Neuronal stem cell (in vitro differentiated cells): ENCODE measurements at regions not wholly inside any gene's neighbourhood (a gene's known extent, or its start where the extent isn't known, plus 50 kb on each side); places are given as distances from the start of the nearest gene placed in this dataset.

ENCODE experiments used
- DNase-seq: peaks from one replicate; pipeline ENCODE4 v3.0.0-alpha.2; 2013; ENCODE audit warnings: low spot score
- H2AFZ ChIP-seq: one replicate; pipeline ENCODE4 v1.6.1; 2013; ENCODE audit warnings: mild to moderate bottlenecking, low read length, inconsistent platforms
- H2AK5ac ChIP-seq: 2 replicates; pipeline ENCODE4 v1.6.1; 2013; ENCODE audit warnings: low read depth, mild to moderate bottlenecking, inconsistent platforms, low read length, moderate library complexity, mixed read lengths
- H2BK120ac ChIP-seq: 2 replicates; pipeline ENCODE4 v1.6.1; 2013; ENCODE audit warnings: low read depth, mild to moderate bottlenecking, inconsistent platforms, low read length, moderate library complexity, mixed read lengths
- H2BK12ac ChIP-seq: one replicate; pipeline ENCODE4 v1.6.1; 2013; ENCODE audit warnings: low read length, inconsistent platforms
- H2BK15ac ChIP-seq: 2 replicates; pipeline ENCODE4 v1.6.1; 2013; ENCODE audit warnings: mild to moderate bottlenecking, low read length, inconsistent platforms, mixed read lengths
- H2BK5ac ChIP-seq: one replicate; pipeline ENCODE4 v1.6.1; 2013; ENCODE audit warnings: inconsistent platforms, mild to moderate bottlenecking, low read length, moderate library complexity
- H3K14ac ChIP-seq: one replicate; pipeline ENCODE4 v1.6.1; 2013; ENCODE audit warnings: low read length, inconsistent platforms
- H3K18ac ChIP-seq: 2 replicates; pipeline ENCODE4 v1.6.1; 2013; ENCODE audit warnings: low read length, inconsistent platforms
- H3K23ac ChIP-seq: 2 replicates; pipeline ENCODE4 v1.6.1; 2013; ENCODE audit warnings: low read depth, mild to moderate bottlenecking, mixed read lengths, low read length, inconsistent platforms; ENCODE audit not compliant: poor library complexity
- H3K27ac ChIP-seq: replicated peaks from 3 replicates; pipeline ENCODE4 v1.5.1; 2013; ENCODE audit warnings: low read length, inconsistent platforms
- H3K27me3 ChIP-seq, 3 experiments: 2 replicates each; pipeline ENCODE4 v1.6.1; 2013; ENCODE audit warnings: low read length in 3 of 3, mild to moderate bottlenecking in 2 of 3, inconsistent platforms in 1 of 3, low read depth in 1 of 3, mixed read lengths in 1 of 3, moderate library complexity in 1 of 3; ENCODE audit not compliant: control insufficient read depth in 3 of 3, insufficient read depth in 3 of 3
- H3K36me3 ChIP-seq, 2 donors: replicated peaks in 1 of 2; 2 replicates each; pipeline ENCODE4 v1.6.1; 2013; ENCODE audit warnings: low read length in 2 of 2; ENCODE audit not compliant: control insufficient read depth in 2 of 2, insufficient read depth in 2 of 2
- H3K4ac ChIP-seq: 2 replicates; pipeline ENCODE4 v1.6.1; 2013; ENCODE audit warnings: inconsistent platforms, mild to moderate bottlenecking, low read length, moderate library complexity
- H3K4me1 ChIP-seq, 2 donors: 1 replicate in 1 of 2; 2 replicates in 1 of 2; pipeline ENCODE4 v1.6.1; 2013; ENCODE audit warnings: low read length in 2 of 2, low read depth in 1 of 2; ENCODE audit not compliant: control insufficient read depth in 2 of 2, insufficient read depth in 1 of 2
- H3K4me2 ChIP-seq: one replicate; pipeline ENCODE4 v1.6.1; 2013; ENCODE audit warnings: mild to moderate bottlenecking, low read length, inconsistent platforms; ENCODE audit not compliant: insufficient read depth, poor library complexity, severe bottlenecking
- H3K4me3 ChIP-seq, 2 donors: 2 replicates each; pipeline ENCODE4 v1.5.1; 2013; ENCODE audit warnings: low read length in 2 of 2, mild to moderate bottlenecking in 2 of 2, inconsistent platforms in 1 of 2, moderate library complexity in 1 of 2
- H3K79me1 ChIP-seq: one replicate; pipeline ENCODE4 v1.6.1; 2013; ENCODE audit warnings: low read depth, mild to moderate bottlenecking, inconsistent platforms, low read length, moderate library complexity
- H3K9ac ChIP-seq: one replicate; pipeline ENCODE4 v1.6.1; 2013; ENCODE audit warnings: mild to moderate bottlenecking, low read depth, low read length, inconsistent platforms; ENCODE audit not compliant: poor library complexity
- H3K9me3 ChIP-seq, 2 donors: replicated peaks in 1 of 2; 2 replicates each; pipeline versions ENCODE3 to v1.6.1; 2013; ENCODE audit warnings: low read length in 2 of 2, mild to moderate bottlenecking in 2 of 2, inconsistent platforms in 1 of 2, low read depth in 1 of 2, mixed read lengths in 1 of 2, moderate library complexity in 1 of 2; ENCODE audit not compliant: control insufficient read depth in 2 of 2, insufficient read depth in 1 of 2
- H4K8ac ChIP-seq: one replicate; pipeline ENCODE4 v1.6.1; 2013; ENCODE audit warnings: low read depth, mild to moderate bottlenecking, inconsistent platforms, low read length, moderate library complexity
- H4K91ac ChIP-seq: one replicate; pipeline ENCODE4 v1.6.1; 2013; ENCODE audit warnings: low read length, low read depth, mild to moderate bottlenecking, inconsistent platforms; ENCODE audit not compliant: poor library complexity
- WGBS, 2 donors: extraction: QIAGEN DNeasy Blood & Tissue Kit; methylation state at CpG; one replicate each; pipeline ENCODE4 v1.1.7; 2013; ENCODE audit warnings: missing lambda C conversion rate in 2 of 2, mixed read lengths in 1 of 2; ENCODE audit not compliant: insufficient read length in 2 of 2, insufficient replicate concordance in 1 of 2; ENCODE audit errors: extremely low coverage in 2 of 2; 5-methylcytosine and 5-hydroxymethylcytosine counted together

- no peak overlapping the region for H3K9ac ChIP-seq
- no peak overlapping the region for H2BK120ac ChIP-seq
- no peak overlapping the region for H4K91ac ChIP-seq
- H3K14ac ChIP-seq: no peak overlapping the region
- H2BK12ac ChIP-seq: no peak overlapping the region
- no peak overlapping the region for H2AK5ac ChIP-seq
- H4K8ac ChIP-seq: no peak overlapping the region
- H2AFZ ChIP-seq: no peak overlapping the region
- H2BK15ac ChIP-seq: no peak overlapping the region
- H3K4me3 ChIP-seq: no peak overlapping the region
- H3K79me1 ChIP-seq: no peaks in the 10 kb centered on the region
- H3K27me3 ChIP-seq: no peaks in the 10 kb centered on the region
- H3K27ac ChIP-seq: no peak overlapping the region
- H3K9me3 ChIP-seq: no peaks in the 10 kb centered on the region
- H3K4me1 ChIP-seq: no peaks in the 10 kb centered on the region
- H3K23ac ChIP-seq: no peak overlapping the region
- H3K18ac ChIP-seq: no peak overlapping the region
- H3K4ac ChIP-seq: no peak overlapping the region
- no peak for DNase-seq
- no peak overlapping the region for H3K4me2 ChIP-seq
- H3K36me3 ChIP-seq: no peaks in the 10 kb centered on the region
- no peak overlapping the region for H2BK5ac ChIP-seq
These were observed 459.4 kb downstream of the NUF2 start for GRCh38 chr1:163781146-163781545.

GRCh38 chr1:163785868-163786405 lies 464.2 kb downstream of the NUF2 start:
- Histone ChIP-seq H3K27ac (no peak overlapping the region), H2AK5ac (no peak overlapping the region), H2BK120ac (no peak overlapping the region)

GRCh38 chr1:163789911-163790310 lies 468.2 kb downstream of the NUF2 start:
- no peak overlapping the region for H3K4me2 ChIP-seq
- no peak overlapping the region for H3K9ac ChIP-seq
- H3K79me1 ChIP-seq: no peaks in the 10 kb centered on the region
- DNase-seq: no peak
- no peak overlapping the region for H2BK120ac ChIP-seq
- no peak overlapping the region for H4K91ac ChIP-seq
- no peaks in the 10 kb centered on the region for H3K4me1 ChIP-seq
- no peak overlapping the region for H4K8ac ChIP-seq
- H3K4ac ChIP-seq: no peak overlapping the region
- no peak overlapping the region for H3K4me3 ChIP-seq
- no peak overlapping the region for H2BK12ac ChIP-seq
- no peak overlapping the region for H3K27ac ChIP-seq
- no peak overlapping the region for H2BK5ac ChIP-seq
- H3K23ac ChIP-seq: no peak overlapping the region
- no CpG with 5 or more reads among the region's 4 CpGs for WGBS, 2 donors
- no peak overlapping the region for H2AK5ac ChIP-seq
- H3K27me3 ChIP-seq: no peaks in the 10 kb centered on the region
- no peaks in the 10 kb centered on the region for H3K9me3 ChIP-seq
- H3K36me3 ChIP-seq: no peaks in the 10 kb centered on the region
- no peak overlapping the region for H3K14ac ChIP-seq
- no peak overlapping the region for H2BK15ac ChIP-seq
- no peak overlapping the region for H3K18ac ChIP-seq
- H2AFZ ChIP-seq: no peak overlapping the region

More at GRCh38 chr1:163785868-163786405, 464.2 kb downstream of the NUF2 start:
- DNase-seq: no peak
- Histone ChIP-seq H2AFZ (no peak overlapping the region), H2BK12ac (no peak overlapping the region), H3K18ac (no peak overlapping the region), H4K8ac (no peak overlapping the region), H4K91ac (no peak overlapping the region), H3K4me3 (no peak overlapping the region), H3K27me3 (no peaks in the 10 kb centered on the region), H3K9ac (no peak overlapping the region), H3K9me3 (no peaks in the 10 kb centered on the region), H2BK5ac (no peak overlapping the region), H3K4me1 (no peaks in the 10 kb centered on the region), H3K79me1 (no peaks in the 10 kb centered on the region), H3K4me2 (no peak overlapping the region), H3K23ac (no peak overlapping the region), H3K36me3 (no peaks in the 10 kb centered on the region), H2BK15ac (no peak overlapping the region), H3K14ac (no peak overlapping the region), H3K4ac (no peak overlapping the region)
- WGBS, 2 donors: no CpG with 5 or more reads among the region's 2 CpGs

- Histone ChIP-seq H2BK12ac (no peak overlapping the region), H4K91ac (no peak overlapping the region), H2BK15ac (no peak overlapping the region), H3K27ac (no peak overlapping the region), H3K23ac (no peak overlapping the region), H3K9ac (no peak overlapping the region), H2AFZ (no peak overlapping the region), H3K4me2 (no peak overlapping the region), H3K79me1 (no peaks in the 10 kb centered on the region), H2BK5ac (no peak overlapping the region), H3K18ac (no peak overlapping the region), H2BK120ac (no peak overlapping the region), H3K4me3 (no peak overlapping the region), H3K14ac (no peak overlapping the region), H3K36me3 (no peaks in the 10 kb centered on the region), H3K4ac (no peak overlapping the region), H4K8ac (no peak overlapping the region), H3K27me3 (peaks cover 0 to 3% (median 0%) of the 10 kb centered on the region in 3 experiments), H3K4me1 (no peaks in the 10 kb centered on the region), H3K9me3 (no peaks in the 10 kb centered on the region), H2AK5ac (no peak overlapping the region)
- DNase-seq: no peak
- WGBS, 2 donors: no CpG with 5 or more reads among the region's 3 CpGs
These were observed 472.8 kb downstream of the NUF2 start for GRCh38 chr1:163794551-163794950.
